ENCODE measurements at regions not wholly inside any gene's neighbourhood (a gene's known extent, or its start where the extent isn't known, plus 50 kb on each side); places are given as distances from the start of the nearest gene placed in this dataset.

DNA sequence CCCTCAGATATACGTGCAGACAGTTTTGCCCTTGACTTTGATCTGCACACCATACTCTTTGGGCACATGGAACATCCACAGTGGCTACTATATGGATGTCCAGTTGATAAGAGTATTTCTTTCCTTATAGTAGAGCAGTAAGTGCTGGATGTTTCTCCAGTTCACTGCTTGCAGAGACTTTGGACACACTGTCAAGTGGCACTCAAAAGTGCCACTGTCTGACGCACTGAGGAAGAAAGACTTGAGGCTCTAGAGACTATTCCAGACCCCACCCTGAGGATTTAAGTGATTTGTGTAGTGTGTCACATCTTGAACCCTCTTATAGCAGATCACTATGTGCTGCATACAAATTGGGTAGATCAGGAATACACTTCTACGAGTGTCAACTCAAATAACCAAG lies 179.1 kb downstream of the GNAI1 start:
- TF ChIP-seq ZNF416 (CRISPR knock-in tag; IDR thresholded peaks at IDR 0.05): no peak
- no peak for TF ChIP-seq FOXK1 (CRISPR knock-in tag; IDR thresholded peaks at IDR 0.05)
- TF ChIP-seq CREB1 (CRISPR knock-in tag; IDR thresholded peaks at IDR 0.05): no peak
- no peak for TF ChIP-seq OVOL2 (CRISPR knock-in tag; IDR thresholded peaks at IDR 0.05; ENCODE audit: borderline replicate concordance)
- TF ChIP-seq, protein P1, sequence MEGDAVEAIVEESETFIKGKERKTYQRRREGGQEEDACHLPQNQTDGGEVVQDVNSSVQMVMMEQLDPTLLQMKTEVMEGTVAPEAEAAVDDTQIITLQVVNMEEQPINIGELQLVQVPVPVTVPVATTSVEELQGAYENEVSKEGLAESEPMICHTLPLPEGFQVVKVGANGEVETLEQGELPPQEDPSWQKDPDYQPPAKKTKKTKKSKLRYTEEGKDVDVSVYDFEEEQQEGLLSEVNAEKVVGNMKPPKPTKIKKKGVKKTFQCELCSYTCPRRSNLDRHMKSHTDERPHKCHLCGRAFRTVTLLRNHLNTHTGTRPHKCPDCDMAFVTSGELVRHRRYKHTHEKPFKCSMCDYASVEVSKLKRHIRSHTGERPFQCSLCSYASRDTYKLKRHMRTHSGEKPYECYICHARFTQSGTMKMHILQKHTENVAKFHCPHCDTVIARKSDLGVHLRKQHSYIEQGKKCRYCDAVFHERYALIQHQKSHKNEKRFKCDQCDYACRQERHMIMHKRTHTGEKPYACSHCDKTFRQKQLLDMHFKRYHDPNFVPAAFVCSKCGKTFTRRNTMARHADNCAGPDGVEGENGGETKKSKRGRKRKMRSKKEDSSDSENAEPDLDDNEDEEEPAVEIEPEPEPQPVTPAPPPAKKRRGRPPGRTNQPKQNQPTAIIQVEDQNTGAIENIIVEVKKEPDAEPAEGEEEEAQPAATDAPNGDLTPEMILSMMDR (IDR thresholded peaks at IDR 0.05): no peak
- no peak for TF ChIP-seq GRHL2 (CRISPR knock-in tag; IDR thresholded peaks at IDR 0.05; ENCODE audit: insufficient replicate concordance, severe bottlenecking)
- no peak for TF ChIP-seq MAX (CRISPR knock-in tag; IDR thresholded peaks at IDR 0.05)
- TF ChIP-seq ZNF121 (CRISPR knock-in tag; IDR thresholded peaks at IDR 0.05): no peak

All from WTC11 (cell line).